ENCODE measurements at regions not wholly inside any gene's neighbourhood (a gene's known extent, or its start where the extent isn't known, plus 50 kb on each side); places are given as distances from the start of the nearest gene placed in this dataset.

- in situ Hi-C loops (cut with HindIII; ENCODE audit: low sequenced_read_pairs), result no loop called here
Observed at GRCh38 chr6:18609715-18610114, 222.6 kb downstream of the RNF144B start.

GRCh38 chr6:18613319-18613925 lies 226.3 kb downstream of the RNF144B start:
- in situ Hi-C loops (cut with HindIII; ENCODE audit: low sequenced_read_pairs), result no loop called here
- no peak for DNase-seq (ENCODE audit: low read depth, low spot score)
- H3K4me3 ChIP-seq (ENCODE audit: low read depth, low read length), result no peak overlapping the region
- TF ChIP-seq, protein P1, sequence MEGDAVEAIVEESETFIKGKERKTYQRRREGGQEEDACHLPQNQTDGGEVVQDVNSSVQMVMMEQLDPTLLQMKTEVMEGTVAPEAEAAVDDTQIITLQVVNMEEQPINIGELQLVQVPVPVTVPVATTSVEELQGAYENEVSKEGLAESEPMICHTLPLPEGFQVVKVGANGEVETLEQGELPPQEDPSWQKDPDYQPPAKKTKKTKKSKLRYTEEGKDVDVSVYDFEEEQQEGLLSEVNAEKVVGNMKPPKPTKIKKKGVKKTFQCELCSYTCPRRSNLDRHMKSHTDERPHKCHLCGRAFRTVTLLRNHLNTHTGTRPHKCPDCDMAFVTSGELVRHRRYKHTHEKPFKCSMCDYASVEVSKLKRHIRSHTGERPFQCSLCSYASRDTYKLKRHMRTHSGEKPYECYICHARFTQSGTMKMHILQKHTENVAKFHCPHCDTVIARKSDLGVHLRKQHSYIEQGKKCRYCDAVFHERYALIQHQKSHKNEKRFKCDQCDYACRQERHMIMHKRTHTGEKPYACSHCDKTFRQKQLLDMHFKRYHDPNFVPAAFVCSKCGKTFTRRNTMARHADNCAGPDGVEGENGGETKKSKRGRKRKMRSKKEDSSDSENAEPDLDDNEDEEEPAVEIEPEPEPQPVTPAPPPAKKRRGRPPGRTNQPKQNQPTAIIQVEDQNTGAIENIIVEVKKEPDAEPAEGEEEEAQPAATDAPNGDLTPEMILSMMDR (IDR thresholded peaks at IDR 0.05; ENCODE audit: low read depth, low read length), result no peak

More at GRCh38 chr6:18609715-18610114, 222.6 kb downstream of the RNF144B start:
- TF ChIP-seq, protein P1 (IDR thresholded peaks at IDR 0.05; ENCODE audit: low read depth, low read length), result no peak
- no peak overlapping the region for H3K4me3 ChIP-seq (ENCODE audit: low read depth, low read length)
- DNase-seq (ENCODE audit: low read depth, low spot score), result no peak

- no peak for DNase-seq (ENCODE audit: low read depth, low spot score)
- TF ChIP-seq, protein P1 (IDR thresholded peaks at IDR 0.05; ENCODE audit: low read depth, low read length), result no peak
- in situ Hi-C loops (cut with HindIII; ENCODE audit: low sequenced_read_pairs), result no loop called here
- H3K4me3 ChIP-seq (ENCODE audit: low read depth, low read length), result no peak overlapping the region
Observed at GRCh38 chr6:18629571-18629970, 242.4 kb downstream of the RNF144B start.

- no peak overlapping the region for H3K4me3 ChIP-seq (ENCODE audit: low read depth, low read length)
- in situ Hi-C loops (cut with HindIII; ENCODE audit: low sequenced_read_pairs), result no loop called here
- TF ChIP-seq, protein P1 (IDR thresholded peaks at IDR 0.05; ENCODE audit: low read depth, low read length), result no peak
- DNase-seq (ENCODE audit: low read depth, low spot score), result peak; percentile 15
Observed at GRCh38 chr6:18632670-18633410, 245.7 kb downstream of the RNF144B start.

GRCh38 chr6:18634912-18635311 lies 247.8 kb downstream of the RNF144B start:
- no peak for DNase-seq (ENCODE audit: low read depth, low spot score)
- no peak overlapping the region for H3K4me3 ChIP-seq (ENCODE audit: low read depth, low read length)
- TF ChIP-seq, protein P1 (IDR thresholded peaks at IDR 0.05; ENCODE audit: low read depth, low read length), result no peak
- in situ Hi-C loops (cut with HindIII; ENCODE audit: low sequenced_read_pairs), result no loop called here

DNA sequence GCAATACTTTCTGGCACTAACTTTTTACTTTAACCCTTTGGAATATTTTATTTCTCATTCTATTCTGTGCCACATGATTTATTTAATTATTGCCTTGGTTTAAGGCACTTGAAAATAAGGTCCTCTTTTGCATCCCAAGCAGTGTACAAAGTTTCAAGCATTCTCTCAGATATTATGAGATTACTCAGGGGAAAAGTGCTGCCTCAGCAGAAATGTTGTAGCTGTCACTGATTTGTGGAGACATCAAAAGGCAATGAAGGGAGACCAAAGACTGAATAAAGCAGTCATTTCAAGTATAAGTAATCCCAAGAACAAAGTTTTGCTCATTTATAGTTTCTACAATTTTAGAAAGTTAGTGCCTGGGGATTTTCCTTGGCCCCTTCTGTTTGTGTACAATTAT lies 253.0 kb downstream of the RNF144B start:
- H3K4me3 ChIP-seq (ENCODE audit: low read depth, low read length), result no peak overlapping the region
- TF ChIP-seq, protein P1 (IDR thresholded peaks at IDR 0.05; ENCODE audit: low read depth, low read length), result no peak
- in situ Hi-C loops (cut with HindIII; ENCODE audit: low sequenced_read_pairs), result no loop called here
- no peak for DNase-seq (ENCODE audit: low read depth, low spot score)

Data from astrocyte of the spinal cord (primary cell).